GM21529 (cell line): ENCODE measurements at regions not wholly inside any gene's neighbourhood (a gene's known extent, or its start where the extent isn't known, plus 50 kb on each side); places are given as distances from the start of the nearest gene placed in this dataset.
A peak's percentile ranks its signal among the peaks of the same experiment; 100 is the strongest.

Source experiments
- ATAC-seq: cut with Tn5 transposase; IDR thresholded peaks from one replicate; pipeline ENCODE4 v1.9.1; 2021; ENCODE audit not compliant: unreplicated experiment

- no peak for ATAC-seq
Observed at GRCh38 chr14:65185829-65186228, 83.5 kb upstream of the MAX start.

- ATAC-seq, result no peak
Observed at GRCh38 chr14:65186951-65187350, 84.6 kb upstream of the MAX start.

- no peak for ATAC-seq
Observed at GRCh38 chr14:65187421-65188049, 85.2 kb upstream of the MAX start.

- no peak for ATAC-seq
Observed at GRCh38 chr14:65190312-65190711, 88.0 kb upstream of the MAX start.

- no peak for ATAC-seq
Observed at GRCh38 chr14:65191716-65192115, 89.4 kb upstream of the MAX start.

- no peak for ATAC-seq
Observed at GRCh38 chr14:65192686-65193085, 90.4 kb upstream of the MAX start.

GRCh38 chr14:65193916-65194590 lies 91.7 kb upstream of the MAX start:
- ATAC-seq, result no peak

GRCh38 chr14:65195042-65195719 lies 92.9 kb upstream of the MAX start:
- peak; percentile 95 for ATAC-seq

- no peak for ATAC-seq
Observed at GRCh38 chr14:65198346-65198745, 96.0 kb upstream of the MAX start.

GRCh38 chr14:65200454-65200853 lies 98.1 kb upstream of the MAX start:
- no peak for ATAC-seq

- ATAC-seq, result no peak
Observed at GRCh38 chr14:65203574-65203973, 101.3 kb upstream of the MAX start.

GRCh38 chr14:65204056-65204455 lies 101.7 kb upstream of the MAX start:
- ATAC-seq, result no peak

- no peak for ATAC-seq
Observed at GRCh38 chr14:65206078-65206447, 103.7 kb upstream of the MAX start.

- peak; percentile 67 for ATAC-seq
Observed at GRCh38 chr14:65206448-65207096, 104.3 kb upstream of the MAX start.

GRCh38 chr14:65208548-65208947 lies 106.2 kb upstream of the MAX start:
- ATAC-seq, result no peak

GRCh38 chr14:65210118-65210821 lies 108.0 kb upstream of the MAX start:
- ATAC-seq, result no peak

GRCh38 chr14:65210822-65211182 lies 108.5 kb upstream of the MAX start:
- no peak for ATAC-seq

- no peak for ATAC-seq
Observed at GRCh38 chr14:65211341-65211987, 109.1 kb upstream of the MAX start.

- no peak for ATAC-seq
Observed at GRCh38 chr14:65213316-65213715, 111.0 kb upstream of the MAX start.

GRCh38 chr14:65214741-65215140 lies 112.4 kb upstream of the MAX start:
- ATAC-seq, result no peak

GRCh38 chr14:65219353-65219752 lies 117.0 kb upstream of the MAX start:
- ATAC-seq, result no peak
